ENCODE measurements at regions not wholly inside any gene's neighbourhood (a gene's known extent, or its start where the extent isn't known, plus 50 kb on each side); places are given as distances from the start of the nearest gene placed in this dataset.

- Histone ChIP-seq H3K4me2 (ENCODE audit: low read length) (no peak overlapping the region), H3K9ac (ENCODE audit: low read length) (no peak overlapping the region), H3K4me3 (replicated peaks in 1 of 2; ENCODE audit: low read depth in 1 of 2, low read length in 2 of 2) (no peak overlapping the region), H2AFZ (ENCODE audit: low read depth, low read length, poor library complexity, severe bottlenecking) (no peak overlapping the region), H3K9me3 (ENCODE audit: control insufficient read depth in 1 of 2, insufficient read depth in 1 of 2, low read depth in 1 of 2, low read length in 2 of 2) (no peaks in the 10 kb centered on the region), H3K4me1 (ENCODE audit: control insufficient read depth in 1 of 2, insufficient read depth in 2 of 2, low read length in 2 of 2) (no peaks in the 10 kb centered on the region), H3K27ac (ENCODE audit: low read depth, low read length) (no peak overlapping the region), H3K36me3 (ENCODE audit: control insufficient read depth in 1 of 2, insufficient read depth in 2 of 2, low read length in 2 of 2) (no peaks in the 10 kb centered on the region), H4K20me1 (ENCODE audit: insufficient read depth) (no peaks in the 10 kb centered on the region), H3K79me2 (ENCODE audit: insufficient read depth, low read length) (no peaks in the 10 kb centered on the region), H3K9me2 (ENCODE audit: insufficient read depth) (no peaks in the 10 kb centered on the region), H3K27me3 (ENCODE audit: insufficient read depth, low read length) (no peaks in the 10 kb centered on the region)
- TF ChIP-seq ELF1 (IDR thresholded peaks at IDR 0.05; ENCODE audit: borderline replicate concordance, low read depth) (no peak), ZNF274 (IDR thresholded peaks at IDR 0.05; ENCODE audit: low read depth, low read length) (no peak), FOSL1 (IDR thresholded peaks at IDR 0.05; ENCODE audit: low read depth) (no peak), ATF3 (IDR thresholded peaks at IDR 0.05) (no peak), CEBPB (IDR thresholded peaks at IDR 0.05; ENCODE audit: low read depth) (no peak)
- POLR2A ChIA-PET: no interaction called here
- DNase-seq (ENCODE audit: low read depth, low spot score) (no peak), ATAC-seq (no peak)
- BruUV-seq (replicated peaks): no TSS peak
- intact Hi-C loops (cut with micrococcal nuclease): no loop called here
- RAD21 ChIA-PET (ENCODE audit: low non-redundant PET in 1 of 2, low total read pairs in 2 of 2, uncharacterized antibody in 2 of 2, unreplicated experiment in 2 of 2): no interaction called here
- CTCF ChIA-PET: no interaction called here
Observed at GRCh38 chr2:207285473-207285815, 119.7 kb upstream of the KLF7 start.

- Histone ChIP-seq H2AFZ (ENCODE audit: low read depth, low read length, poor library complexity, severe bottlenecking) (no peak overlapping the region), H4K20me1 (ENCODE audit: insufficient read depth) (no peaks in the 10 kb centered on the region), H3K9me2 (ENCODE audit: insufficient read depth) (no peaks in the 10 kb centered on the region), H3K9me3 (ENCODE audit: control insufficient read depth in 1 of 2, insufficient read depth in 1 of 2, low read depth in 1 of 2, low read length in 2 of 2) (no peaks in the 10 kb centered on the region), H3K4me3 (replicated peaks in 1 of 2; ENCODE audit: low read depth in 1 of 2, low read length in 2 of 2) (no peak overlapping the region), H3K4me2 (ENCODE audit: low read length) (no peak overlapping the region), H3K4me1 (ENCODE audit: control insufficient read depth in 1 of 2, insufficient read depth in 2 of 2, low read length in 2 of 2) (no peaks in the 10 kb centered on the region), H3K36me3 (ENCODE audit: control insufficient read depth in 1 of 2, insufficient read depth in 2 of 2, low read length in 2 of 2) (no peaks in the 10 kb centered on the region), H3K27ac (ENCODE audit: low read depth, low read length) (no peak overlapping the region), H3K9ac (ENCODE audit: low read length) (no peak overlapping the region), H3K27me3 (ENCODE audit: insufficient read depth, low read length) (no peaks in the 10 kb centered on the region), H3K79me2 (ENCODE audit: insufficient read depth, low read length) (no peaks in the 10 kb centered on the region)
- DNase-seq (ENCODE audit: low read depth, low spot score) (no peak), ATAC-seq (no peak)
- BruUV-seq (replicated peaks): no TSS peak
- intact Hi-C loops (cut with micrococcal nuclease): no loop called here
- TF ChIP-seq EZH2 (IDR thresholded peaks at IDR 0.05) (no peak), REST (IDR thresholded peaks at IDR 0.05; ENCODE audit: low read depth) (no peak), RAD21 (IDR thresholded peaks at IDR 0.05; ENCODE audit: low read depth) (no peak)
- RAD21 ChIA-PET (ENCODE audit: low non-redundant PET in 1 of 2, low total read pairs in 2 of 2, uncharacterized antibody in 2 of 2, unreplicated experiment in 2 of 2): no interaction called here
- CTCF ChIA-PET: no interaction called here
- POLR2A ChIA-PET: no interaction called here
Observed at GRCh38 chr2:207286106-207286505, 120.4 kb upstream of the KLF7 start.
